ENCODE measurements at regions not wholly inside any gene's neighbourhood (a gene's known extent, or its start where the extent isn't known, plus 50 kb on each side); places are given as distances from the start of the nearest gene placed in this dataset.

DNA sequence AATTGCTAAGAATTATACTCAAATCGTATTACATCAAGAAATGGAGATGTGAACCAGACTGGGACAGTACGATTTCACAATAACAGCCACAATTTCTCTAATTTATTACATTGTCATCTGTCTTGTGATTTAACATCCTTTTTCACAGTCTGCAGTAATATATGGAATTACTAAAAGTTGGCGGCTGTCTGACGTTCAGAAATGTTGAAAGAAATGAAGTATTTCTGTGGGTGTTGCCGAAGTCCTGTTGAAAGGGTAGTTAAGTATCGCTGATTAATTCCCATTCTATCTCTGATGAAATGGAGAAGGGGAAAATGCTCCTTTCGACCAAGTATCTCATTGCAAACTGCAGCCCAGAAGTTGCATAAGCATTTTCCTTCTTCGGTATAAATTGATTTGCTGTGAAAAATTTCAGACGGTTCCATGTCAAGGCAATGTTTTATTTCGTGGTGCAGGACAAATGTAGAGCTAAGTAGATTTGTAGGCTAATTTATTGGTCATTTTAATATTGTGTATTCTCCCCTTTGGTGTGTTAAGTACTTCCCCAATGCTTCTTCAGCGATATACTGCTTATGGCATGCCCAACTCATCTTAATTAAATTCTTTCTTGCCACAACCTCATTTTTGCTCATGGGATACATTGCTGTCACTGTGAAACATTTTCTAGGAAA lies 775.2 kb upstream of the RBFOX1 start:
- TF ChIP-seq, protein P1, sequence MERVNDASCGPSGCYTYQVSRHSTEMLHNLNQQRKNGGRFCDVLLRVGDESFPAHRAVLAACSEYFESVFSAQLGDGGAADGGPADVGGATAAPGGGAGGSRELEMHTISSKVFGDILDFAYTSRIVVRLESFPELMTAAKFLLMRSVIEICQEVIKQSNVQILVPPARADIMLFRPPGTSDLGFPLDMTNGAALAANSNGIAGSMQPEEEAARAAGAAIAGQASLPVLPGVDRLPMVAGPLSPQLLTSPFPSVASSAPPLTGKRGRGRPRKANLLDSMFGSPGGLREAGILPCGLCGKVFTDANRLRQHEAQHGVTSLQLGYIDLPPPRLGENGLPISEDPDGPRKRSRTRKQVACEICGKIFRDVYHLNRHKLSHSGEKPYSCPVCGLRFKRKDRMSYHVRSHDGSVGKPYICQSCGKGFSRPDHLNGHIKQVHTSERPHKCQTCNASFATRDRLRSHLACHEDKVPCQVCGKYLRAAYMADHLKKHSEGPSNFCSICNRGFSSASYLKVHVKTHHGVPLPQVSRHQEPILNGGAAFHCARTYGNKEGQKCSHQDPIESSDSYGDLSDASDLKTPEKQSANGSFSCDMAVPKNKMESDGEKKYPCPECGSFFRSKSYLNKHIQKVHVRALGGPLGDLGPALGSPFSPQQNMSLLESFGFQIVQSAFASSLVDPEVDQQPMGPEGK (CRISPR knock-in tag; IDR thresholded peaks at IDR 0.05; ENCODE audit: borderline replicate concordance): no peak
- no peak for TF ChIP-seq TOX (CRISPR knock-in tag; IDR thresholded peaks at IDR 0.05; ENCODE audit: borderline replicate concordance)
- TF ChIP-seq ZFP30 (CRISPR knock-in tag; IDR thresholded peaks at IDR 0.05): no peak
- no peak for TF ChIP-seq ZNF8 (CRISPR knock-in tag; IDR thresholded peaks at IDR 0.05)
- no peak for TF ChIP-seq PPARA (CRISPR knock-in tag; IDR thresholded peaks at IDR 0.05; ENCODE audit: borderline replicate concordance)
- TF ChIP-seq TCF4 (CRISPR knock-in tag; IDR thresholded peaks at IDR 0.05; ENCODE audit: borderline replicate concordance): no peak
- TF ChIP-seq ZC3H10 (CRISPR knock-in tag; IDR thresholded peaks at IDR 0.05): no peak
- TF ChIP-seq, protein P2, sequence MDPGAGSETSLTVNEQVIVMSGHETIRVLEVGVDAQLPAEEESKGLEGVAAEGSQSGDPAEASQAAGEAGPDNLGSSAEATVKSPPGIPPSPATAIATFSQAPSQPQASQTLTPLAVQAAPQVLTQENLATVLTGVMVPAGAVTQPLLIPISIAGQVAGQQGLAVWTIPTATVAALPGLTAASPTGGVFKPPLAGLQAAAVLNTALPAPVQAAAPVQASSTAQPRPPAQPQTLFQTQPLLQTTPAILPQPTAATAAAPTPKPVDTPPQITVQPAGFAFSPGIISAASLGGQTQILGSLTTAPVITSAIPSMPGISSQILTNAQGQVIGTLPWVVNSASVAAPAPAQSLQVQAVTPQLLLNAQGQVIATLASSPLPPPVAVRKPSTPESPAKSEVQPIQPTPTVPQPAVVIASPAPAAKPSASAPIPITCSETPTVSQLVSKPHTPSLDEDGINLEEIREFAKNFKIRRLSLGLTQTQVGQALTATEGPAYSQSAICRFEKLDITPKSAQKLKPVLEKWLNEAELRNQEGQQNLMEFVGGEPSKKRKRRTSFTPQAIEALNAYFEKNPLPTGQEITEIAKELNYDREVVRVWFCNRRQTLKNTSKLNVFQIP (CRISPR knock-in tag; IDR thresholded peaks at IDR 0.05; ENCODE audit: borderline replicate concordance, low read depth): no peak

Data from SK-N-SH treated with all-trans-retinoic acid at 6 μM for 48 hours (cell line).